Thymus (tissue), 11 donors: ENCODE measurements at regions not wholly inside any gene's neighbourhood (a gene's known extent, or its start where the extent isn't known, plus 50 kb on each side); places are given as distances from the start of the nearest gene placed in this dataset.
A peak's percentile ranks its signal among the peaks of the same experiment; 100 is the strongest.

ENCODE experiments used
- DNase-seq, 9 donors: peaks; one replicate each; pipeline ENCODE4 v3.0.0-alpha.2; 2013; ENCODE audit warnings: low spot score in 9 of 9, low read depth in 6 of 9, missing footprints in 1 of 9
- H3K27ac ChIP-seq, 2 donors: one replicate each; pipeline ENCODE4 v1.5.1; 2013; ENCODE audit warnings: control low read depth in 1 of 2, low read depth in 1 of 2, low read length in 1 of 2, mild to moderate bottlenecking in 1 of 2, moderate library complexity in 1 of 2
- H3K27me3 ChIP-seq, 2 donors: one replicate each; pipeline ENCODE4 v1.5.1; 2013; ENCODE audit warnings: low read length in 1 of 2; ENCODE audit not compliant: control insufficient read depth in 2 of 2, insufficient read depth in 1 of 2
- H3K36me3 ChIP-seq, 2 donors: one replicate each; pipeline ENCODE4 v1.5.1; 2013; ENCODE audit warnings: low read length in 1 of 2, mild to moderate bottlenecking in 1 of 2, moderate library complexity in 1 of 2; ENCODE audit not compliant: control insufficient read depth in 2 of 2, insufficient read depth in 2 of 2
- H3K4me1 ChIP-seq, 2 donors: one replicate each; pipeline ENCODE4 v1.5.1; 2013; ENCODE audit warnings: low read length in 2 of 2; ENCODE audit not compliant: control insufficient read depth in 2 of 2, insufficient read depth in 2 of 2
- H3K4me3 ChIP-seq, 2 donors: one replicate each; pipeline ENCODE4 v1.5.1; 2013; ENCODE audit warnings: low read length in 2 of 2, control low read depth in 1 of 2, mild to moderate bottlenecking in 1 of 2
- H3K9me3 ChIP-seq, 2 donors: one replicate each; pipeline ENCODE4 v1.5.1; 2013; ENCODE audit warnings: low read length in 1 of 2, mild to moderate bottlenecking in 1 of 2; ENCODE audit not compliant: control insufficient read depth in 2 of 2, insufficient read depth in 1 of 2
- WGBS: extraction: QIAGEN DNeasy Blood & Tissue Kit; methylation state at CpG from one replicate; pipeline ENCODE4 v1.1.7; 2013; 5-methylcytosine and 5-hydroxymethylcytosine counted together
- donor health status: healthy.

GRCh38 chr21:18498431-18498830 is 94.8 kb upstream of the TMPRSS15 start:
- Histone ChIP-seq H3K9me3 (no peaks in the 10 kb centered on the region), H3K4me1 (peaks cover 4 to 10% of the 10 kb centered on the region in 2 donors), H3K4me3 (no peak overlapping the region), H3K27ac (no peak overlapping the region), H3K27me3 (no peaks in the 10 kb centered on the region), H3K36me3 (no peaks in the 10 kb centered on the region)
- 4% methylated on average over 1 of the region's 1 CpG for WGBS
- DNase-seq = peak in 4 of 9 donors; percentile 1 to 52 (median 19)

- no peaks in the 10 kb centered on the region for H3K27me3 ChIP-seq
- no peaks in the 10 kb centered on the region for H3K9me3 ChIP-seq
- H3K4me1 ChIP-seq = peaks cover 4 to 10% of the 10 kb centered on the region in 2 donors
- H3K27ac ChIP-seq = no peak overlapping the region
- H3K4me3 ChIP-seq = no peak overlapping the region
- DNase-seq = peak; percentile 9 to 70 (median 48)
- WGBS = 41% methylated on average over 4 of the region's 4 CpGs
- no peaks in the 10 kb centered on the region for H3K36me3 ChIP-seq
These were observed 96.3 kb upstream of the TMPRSS15 start for GRCh38 chr21:18499761-18500376.

- no peak overlapping the region for H3K4me3 ChIP-seq
- 97% methylated on average over 11 of the region's 11 CpGs for WGBS
- H3K36me3 ChIP-seq = no peaks in the 10 kb centered on the region
- H3K27me3 ChIP-seq = no peaks in the 10 kb centered on the region
- no peaks in the 10 kb centered on the region for H3K4me1 ChIP-seq
- no peaks in the 10 kb centered on the region for H3K9me3 ChIP-seq
- no peak overlapping the region for H3K27ac ChIP-seq
- no peak for DNase-seq
These were observed 114.5 kb upstream of the TMPRSS15 start for GRCh38 chr21:18518054-18518481.

- no peaks in the 10 kb centered on the region for H3K27me3 ChIP-seq
- H3K4me1 ChIP-seq = no peaks in the 10 kb centered on the region
- no peak overlapping the region for H3K4me3 ChIP-seq
- DNase-seq = no peak
- WGBS = 68% methylated on average over 2 of the region's 2 CpGs
- no peak overlapping the region for H3K27ac ChIP-seq
- no peaks in the 10 kb centered on the region for H3K36me3 ChIP-seq
- no peaks in the 10 kb centered on the region for H3K9me3 ChIP-seq
These were observed 117.6 kb upstream of the TMPRSS15 start for GRCh38 chr21:18521204-18521603.

GRCh38 chr21:18522181-18522972 is 118.8 kb upstream of the TMPRSS15 start:
- Histone ChIP-seq H3K36me3 (no peaks in the 10 kb centered on the region), H3K4me3 (no peak overlapping the region), H3K4me1 (no peaks in the 10 kb centered on the region), H3K27me3 (no peaks in the 10 kb centered on the region), H3K9me3 (no peaks in the 10 kb centered on the region), H3K27ac (no peak overlapping the region)
- no peak for DNase-seq
- 95% methylated on average over 7 of the region's 7 CpGs for WGBS

- 77% methylated on average over 7 of the region's 7 CpGs for WGBS
- Histone ChIP-seq H3K36me3 (no peaks in the 10 kb centered on the region), H3K9me3 (no peaks in the 10 kb centered on the region), H3K27ac (no peak overlapping the region), H3K4me1 (no peaks in the 10 kb centered on the region), H3K27me3 (no peaks in the 10 kb centered on the region), H3K4me3 (no peak overlapping the region)
- DNase-seq = no peak
These were observed 120.7 kb upstream of the TMPRSS15 start for GRCh38 chr21:18524097-18524880.

- 94% methylated on average over 1 of the region's 1 CpG for WGBS
- Histone ChIP-seq H3K4me3 (no peak overlapping the region), H3K9me3 (no peaks in the 10 kb centered on the region), H3K4me1 (no peaks in the 10 kb centered on the region), H3K27me3 (no peaks in the 10 kb centered on the region), H3K36me3 (no peaks in the 10 kb centered on the region), H3K27ac (no peak overlapping the region)
- no peak for DNase-seq
These were observed 125.7 kb upstream of the TMPRSS15 start for GRCh38 chr21:18529254-18529653.

- no peaks in the 10 kb centered on the region for H3K4me1 ChIP-seq
- no peaks in the 10 kb centered on the region for H3K27me3 ChIP-seq
- no peak overlapping the region for H3K27ac ChIP-seq
- no peak for DNase-seq
- 53% methylated on average over 2 of the region's 2 CpGs for WGBS
- no peaks in the 10 kb centered on the region for H3K36me3 ChIP-seq
- H3K4me3 ChIP-seq = no peak overlapping the region
- no peaks in the 10 kb centered on the region for H3K9me3 ChIP-seq
These were observed 138.5 kb upstream of the TMPRSS15 start for GRCh38 chr21:18542081-18542480.

GRCh38 chr21:18545908-18546307 is 142.3 kb upstream of the TMPRSS15 start:
- H3K4me3 ChIP-seq = no peak overlapping the region
- 89% methylated on average over 1 of the region's 1 CpG for WGBS
- no peaks in the 10 kb centered on the region for H3K36me3 ChIP-seq
- no peak for DNase-seq
- no peaks in the 10 kb centered on the region for H3K4me1 ChIP-seq
- no peaks in the 10 kb centered on the region for H3K27me3 ChIP-seq
- no peaks in the 10 kb centered on the region for H3K9me3 ChIP-seq
- no peak overlapping the region for H3K27ac ChIP-seq
